ENCODE measurements at regions not wholly inside any gene's neighbourhood (a gene's known extent, or its start where the extent isn't known, plus 50 kb on each side); places are given as distances from the start of the nearest gene placed in this dataset.

DNA sequence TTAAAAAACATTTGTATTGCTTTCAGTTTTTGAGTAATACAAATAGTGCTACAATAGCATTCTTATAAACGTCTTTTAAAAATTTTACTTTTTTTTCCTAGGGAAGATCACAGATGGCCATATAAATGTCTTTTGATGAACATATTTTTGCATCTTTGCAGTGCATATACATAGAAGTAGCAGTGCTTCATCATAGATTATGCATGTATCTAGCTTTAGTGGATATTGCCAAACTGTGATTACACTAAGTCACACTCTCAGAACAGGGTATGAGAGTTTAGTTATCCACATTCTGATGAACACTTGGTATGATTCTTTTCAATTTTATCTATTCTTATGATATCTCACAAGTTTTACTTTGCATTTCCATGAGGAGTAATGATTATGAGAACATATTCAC lies 99.8 kb upstream of the ASCC3 start:
- DNase-seq (ENCODE audit: insufficient read length, low spot score) (no peak), FAIRE-seq (no peak)
- TF ChIP-seq PAX5 (IDR thresholded peaks at IDR 0.05; ENCODE audit: insufficient read depth, low read length, severe bottlenecking) (no peak), SPI1 (IDR thresholded peaks at IDR 0.05; ENCODE audit: low read depth, low read length) (no peak), TAF1 (IDR thresholded peaks at IDR 0.05; ENCODE audit: low read depth, low read length) (no peak), POU2F2 (IDR thresholded peaks at IDR 0.05; ENCODE audit: low read depth, low read length) (no peak)

DNA sequence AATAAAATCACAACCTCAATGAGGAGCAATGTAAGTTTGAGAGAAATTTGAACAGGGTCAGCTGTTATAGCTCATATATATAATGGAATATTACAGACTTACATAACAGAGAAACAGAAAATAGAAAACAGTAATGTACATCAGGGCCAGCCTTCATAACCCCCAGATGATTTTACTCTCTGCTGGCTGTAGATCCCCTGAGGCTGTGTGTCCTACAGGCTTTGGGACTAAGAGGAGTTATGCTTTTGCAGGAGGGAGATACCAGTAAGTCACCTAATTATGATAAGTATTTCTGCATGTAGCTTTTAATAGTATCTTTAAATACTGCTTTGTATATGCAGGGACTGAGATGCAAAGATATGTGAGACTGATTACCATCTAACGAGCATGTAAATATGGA lies 105.8 kb upstream of the ASCC3 start:
- TF ChIP-seq PAX5 (IDR thresholded peaks at IDR 0.05; ENCODE audit: insufficient read depth, low read length, severe bottlenecking) (no peak), POLR2A (IDR thresholded peaks at IDR 0.05; ENCODE audit: low read depth, low read length) (no peak), POLR2AphosphoS5 (IDR thresholded peaks at IDR 0.05; ENCODE audit: low read depth, low read length) (no peak), POU2F2 (IDR thresholded peaks at IDR 0.05; ENCODE audit: low read depth, low read length) (no peak), TAF1 (IDR thresholded peaks at IDR 0.05; ENCODE audit: low read depth, low read length) (no peak), SPI1 (IDR thresholded peaks at IDR 0.05; ENCODE audit: low read depth, low read length) (no peak)
- FAIRE-seq = no peak
- no peak for DNase-seq (ENCODE audit: insufficient read length, low spot score)

DNA sequence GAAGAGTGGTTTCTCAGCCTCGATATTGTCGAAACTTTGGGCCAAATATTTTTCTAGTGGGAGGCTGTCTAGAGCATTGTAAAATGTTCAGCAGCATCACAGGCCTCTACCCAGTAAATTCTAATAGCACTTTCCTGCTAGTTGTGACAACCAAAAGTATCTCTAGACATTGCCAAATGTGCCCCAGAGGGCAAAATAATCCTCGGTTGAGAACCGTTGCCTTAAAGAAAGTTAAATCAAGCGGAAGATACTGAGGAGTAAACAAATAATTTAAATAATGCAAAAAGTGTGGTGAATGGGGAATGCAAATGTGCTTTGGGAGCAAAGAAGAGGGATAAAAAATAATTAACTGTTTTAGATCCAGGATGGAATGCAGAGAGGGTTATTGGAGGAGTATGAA lies 106.4 kb upstream of the ASCC3 start:
- no peak for DNase-seq (ENCODE audit: insufficient read length, low spot score)
- no peak for FAIRE-seq
- TF ChIP-seq POLR2AphosphoS5 (IDR thresholded peaks at IDR 0.05; ENCODE audit: low read depth, low read length) (no peak), PAX5 (IDR thresholded peaks at IDR 0.05; ENCODE audit: insufficient read depth, low read length, severe bottlenecking) (no peak), TAF1 (IDR thresholded peaks at IDR 0.05; ENCODE audit: low read depth, low read length) (no peak), POU2F2 (IDR thresholded peaks at IDR 0.05; ENCODE audit: low read depth, low read length) (no peak), SPI1 (IDR thresholded peaks at IDR 0.05; ENCODE audit: low read depth, low read length) (no peak), POLR2A (IDR thresholded peaks at IDR 0.05; ENCODE audit: low read depth, low read length) (no peak)

DNA sequence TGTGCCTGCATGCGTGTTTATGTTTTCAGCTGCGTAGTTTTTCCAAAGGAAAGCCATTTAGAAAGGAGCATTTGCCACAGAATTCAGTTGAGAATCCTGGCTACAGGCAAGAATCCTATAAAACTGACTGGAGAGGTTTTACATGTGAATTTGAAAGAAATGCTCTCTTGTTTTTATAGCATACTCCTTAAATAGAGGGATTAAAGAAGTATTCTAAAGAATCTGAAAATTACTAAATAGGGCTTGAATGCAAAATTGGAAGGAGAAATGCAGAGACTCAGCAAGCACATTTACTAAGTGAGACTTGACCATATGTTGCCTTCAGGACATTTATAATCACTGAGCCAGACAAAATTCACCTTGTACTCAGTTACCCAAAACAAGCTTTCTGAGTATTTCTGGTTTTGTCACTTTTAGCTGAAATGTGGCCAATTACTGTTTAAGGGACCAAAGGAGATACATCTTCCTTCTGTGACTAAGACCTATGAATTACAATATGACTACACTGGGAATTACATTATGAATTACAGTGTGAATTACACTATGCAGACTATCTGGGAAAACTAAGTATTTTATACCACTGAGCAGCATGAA lies 107.4 kb upstream of the ASCC3 start:
- no peak for DNase-seq (ENCODE audit: insufficient read length, low spot score)
- TF ChIP-seq POLR2AphosphoS5 (IDR thresholded peaks at IDR 0.05; ENCODE audit: low read depth, low read length) (no peak), POU2F2 (IDR thresholded peaks at IDR 0.05; ENCODE audit: low read depth, low read length) (no peak), POLR2A (IDR thresholded peaks at IDR 0.05; ENCODE audit: low read depth, low read length) (no peak), TAF1 (IDR thresholded peaks at IDR 0.05; ENCODE audit: low read depth, low read length) (no peak), SPI1 (IDR thresholded peaks at IDR 0.05; ENCODE audit: low read depth, low read length) (no peak), PAX5 (IDR thresholded peaks at IDR 0.05; ENCODE audit: insufficient read depth, low read length, severe bottlenecking) (no peak)
- no peak for FAIRE-seq

DNA sequence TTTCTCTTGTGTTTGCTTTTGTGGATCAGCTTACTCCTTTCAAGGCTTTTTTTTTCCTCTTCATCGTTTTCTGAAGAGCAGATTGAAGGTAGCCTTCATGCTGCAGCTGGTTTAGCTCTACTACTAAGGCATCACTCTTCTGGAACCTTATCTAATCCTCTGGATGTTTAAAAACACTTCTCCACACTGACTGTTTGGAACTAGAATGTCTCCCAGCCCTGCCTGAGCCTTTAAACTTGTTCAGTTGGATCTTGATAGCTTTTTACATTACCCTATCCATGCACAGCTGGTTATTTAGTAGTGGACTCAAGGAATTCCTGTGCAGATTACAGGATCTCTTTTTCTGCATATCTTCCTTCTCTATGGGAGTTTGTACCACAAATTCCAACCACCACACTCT lies 108.9 kb upstream of the ASCC3 start:
- no peak for FAIRE-seq

DNA sequence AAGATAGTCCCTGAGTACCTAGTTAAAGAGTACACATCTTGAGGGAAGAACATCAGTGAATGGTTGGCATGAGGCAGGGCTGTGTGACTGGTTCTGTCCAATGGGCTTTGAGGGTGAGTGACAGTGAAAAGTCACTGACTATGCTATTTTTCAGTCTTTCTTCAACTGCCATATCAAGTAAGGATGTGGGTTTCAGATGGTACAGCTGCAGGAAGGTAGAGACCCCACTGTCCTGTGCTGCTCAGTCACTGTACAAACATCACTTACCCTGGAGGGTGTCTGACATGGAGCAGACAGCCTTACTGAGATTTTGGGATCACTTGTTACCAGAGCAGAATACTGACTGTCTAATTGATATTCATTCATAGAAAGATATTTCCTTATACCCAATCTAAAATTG lies 115.3 kb upstream of the ASCC3 start:
- TF ChIP-seq PAX5 (IDR thresholded peaks at IDR 0.05; ENCODE audit: insufficient read depth, low read length, severe bottlenecking) = no peak
- no peak for TF ChIP-seq POLR2AphosphoS5 (IDR thresholded peaks at IDR 0.05; ENCODE audit: low read depth, low read length)
- no peak for TF ChIP-seq SPI1 (IDR thresholded peaks at IDR 0.05; ENCODE audit: low read depth, low read length)
- no peak for TF ChIP-seq POLR2A (IDR thresholded peaks at IDR 0.05; ENCODE audit: low read depth, low read length)
- TF ChIP-seq POU2F2 (IDR thresholded peaks at IDR 0.05; ENCODE audit: low read depth, low read length) = no peak
- no peak for TF ChIP-seq TAF1 (IDR thresholded peaks at IDR 0.05; ENCODE audit: low read depth, low read length)
- FAIRE-seq (no peak), DNase-seq (ENCODE audit: insufficient read length, low spot score) (no peak)

More for the DNA sequence above, 108.9 kb upstream of the ASCC3 start:
- DNase-seq (ENCODE audit: insufficient read length, low spot score) = no peak
- no peak for TF ChIP-seq TAF1 (IDR thresholded peaks at IDR 0.05; ENCODE audit: low read depth, low read length)
- TF ChIP-seq POLR2AphosphoS5 (IDR thresholded peaks at IDR 0.05; ENCODE audit: low read depth, low read length) = no peak
- no peak for TF ChIP-seq POLR2A (IDR thresholded peaks at IDR 0.05; ENCODE audit: low read depth, low read length)
- TF ChIP-seq SPI1 (IDR thresholded peaks at IDR 0.05; ENCODE audit: low read depth, low read length) = no peak

DNA sequence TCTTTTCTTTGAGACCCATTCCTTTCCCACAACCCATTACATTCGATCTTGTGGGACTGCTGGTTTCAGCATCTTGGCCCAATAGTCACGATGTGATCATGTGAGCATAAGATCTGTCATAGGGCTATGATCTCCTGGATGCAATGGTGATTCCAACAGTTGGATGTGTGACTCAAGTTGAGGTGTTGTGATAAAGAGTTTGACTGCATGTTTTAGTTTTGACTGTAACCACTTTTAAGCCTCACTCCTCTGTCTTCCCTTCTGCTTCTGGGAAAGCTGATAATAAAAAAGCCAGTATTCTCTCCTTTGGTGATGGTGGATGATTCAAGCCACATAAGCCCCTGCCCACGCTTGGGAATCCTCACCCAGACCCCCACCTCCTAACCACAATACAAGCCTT lies 117.0 kb upstream of the ASCC3 start:
- FAIRE-seq (no peak), DNase-seq (ENCODE audit: insufficient read length, low spot score) (no peak)
- TF ChIP-seq POLR2AphosphoS5 (IDR thresholded peaks at IDR 0.05; ENCODE audit: low read depth, low read length) = no peak
- no peak for TF ChIP-seq POU2F2 (IDR thresholded peaks at IDR 0.05; ENCODE audit: low read depth, low read length)
- no peak for TF ChIP-seq TAF1 (IDR thresholded peaks at IDR 0.05; ENCODE audit: low read depth, low read length)
- no peak for TF ChIP-seq PAX5 (IDR thresholded peaks at IDR 0.05; ENCODE audit: insufficient read depth, low read length, severe bottlenecking)
- TF ChIP-seq POLR2A (IDR thresholded peaks at IDR 0.05; ENCODE audit: low read depth, low read length) = no peak
- TF ChIP-seq SPI1 (IDR thresholded peaks at IDR 0.05; ENCODE audit: low read depth, low read length) = no peak

DNA sequence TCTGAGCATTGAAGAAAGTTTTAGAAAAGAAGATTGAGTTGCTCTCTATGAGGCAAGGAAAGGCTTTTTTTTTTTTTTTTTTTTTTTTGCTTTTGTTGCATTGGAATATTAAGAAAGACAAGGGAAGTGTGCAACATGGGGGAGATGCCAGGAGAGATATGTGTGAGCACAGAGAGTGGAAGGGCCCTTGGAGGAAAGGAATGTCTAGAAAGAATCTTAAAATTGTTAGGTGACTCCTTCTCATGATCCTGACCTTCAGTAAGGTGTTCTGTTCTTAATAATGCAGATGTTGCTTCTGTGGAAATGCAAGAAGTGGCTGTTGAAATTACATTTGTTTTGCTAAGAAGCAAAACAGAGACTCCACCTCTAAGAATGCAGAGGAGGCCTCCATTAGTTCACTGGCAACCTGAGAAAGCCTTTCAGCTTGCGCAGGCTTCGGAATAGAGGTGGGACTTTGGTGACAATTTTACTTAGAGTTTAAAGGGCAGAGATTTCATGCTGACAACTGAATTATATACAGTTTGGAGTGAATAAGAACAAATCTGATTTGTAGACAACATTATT lies 118.0 kb upstream of the ASCC3 start:
- TF ChIP-seq POLR2AphosphoS5 (IDR thresholded peaks at IDR 0.05; ENCODE audit: low read depth, low read length) (no peak), SPI1 (IDR thresholded peaks at IDR 0.05; ENCODE audit: low read depth, low read length) (no peak), TAF1 (IDR thresholded peaks at IDR 0.05; ENCODE audit: low read depth, low read length) (no peak), PAX5 (IDR thresholded peaks at IDR 0.05; ENCODE audit: insufficient read depth, low read length, severe bottlenecking) (no peak), POLR2A (IDR thresholded peaks at IDR 0.05; ENCODE audit: low read depth, low read length) (no peak), POU2F2 (IDR thresholded peaks at IDR 0.05; ENCODE audit: low read depth, low read length) (no peak)
- DNase-seq (ENCODE audit: insufficient read length, low spot score) = no peak
- FAIRE-seq = no peak

DNA sequence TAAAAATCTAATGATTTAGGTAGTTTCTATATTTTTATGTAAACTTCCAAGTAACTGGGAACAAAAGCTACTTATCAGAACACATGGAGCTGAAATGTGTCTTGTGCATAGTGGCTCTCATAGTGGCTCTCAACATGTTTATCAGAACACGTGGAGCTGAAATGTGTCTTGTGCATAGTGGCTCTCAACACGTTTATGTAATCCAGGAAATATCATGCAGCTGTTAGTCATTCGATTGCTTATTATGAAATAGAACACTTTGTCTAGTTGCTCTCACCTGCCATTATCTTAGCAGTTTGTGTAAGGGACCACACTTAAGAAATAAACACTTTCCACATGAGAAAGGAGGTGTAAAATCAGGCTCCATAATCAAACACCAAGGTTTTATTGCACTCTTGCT lies 119.2 kb upstream of the ASCC3 start:
- FAIRE-seq = no peak
- TF ChIP-seq TAF1 (IDR thresholded peaks at IDR 0.05; ENCODE audit: low read depth, low read length) = no peak
- TF ChIP-seq POLR2AphosphoS5 (IDR thresholded peaks at IDR 0.05; ENCODE audit: low read depth, low read length) = no peak
- no peak for TF ChIP-seq SPI1 (IDR thresholded peaks at IDR 0.05; ENCODE audit: low read depth, low read length)
- no peak for TF ChIP-seq PAX5 (IDR thresholded peaks at IDR 0.05; ENCODE audit: insufficient read depth, low read length, severe bottlenecking)
- no peak for TF ChIP-seq POLR2A (IDR thresholded peaks at IDR 0.05; ENCODE audit: low read depth, low read length)
- no peak for TF ChIP-seq POU2F2 (IDR thresholded peaks at IDR 0.05; ENCODE audit: low read depth, low read length)
- no peak for DNase-seq (ENCODE audit: insufficient read length, low spot score)

DNA sequence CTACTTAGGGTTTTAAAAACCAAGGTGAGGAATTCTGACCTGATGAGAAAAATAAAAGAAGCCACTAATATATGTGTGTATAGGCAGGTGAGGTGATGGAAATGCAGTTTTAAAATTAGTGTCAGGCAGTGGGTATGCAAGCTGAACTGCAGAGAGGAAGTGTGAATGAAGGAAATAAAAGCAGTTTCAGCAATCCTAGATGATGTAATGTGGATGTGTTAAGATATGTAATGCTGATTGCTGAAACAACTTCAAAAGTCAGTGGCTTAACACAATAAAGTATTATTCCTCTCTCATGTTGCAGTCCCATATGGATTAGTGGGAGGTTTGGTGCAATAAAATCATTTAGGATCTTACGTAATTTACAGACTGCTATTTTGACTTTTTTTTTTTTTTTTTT lies 119.9 kb upstream of the ASCC3 start:
- DNase-seq (ENCODE audit: insufficient read length, low spot score) (no peak), FAIRE-seq (no peak)
- TF ChIP-seq POU2F2 (IDR thresholded peaks at IDR 0.05; ENCODE audit: low read depth, low read length) (no peak), SPI1 (IDR thresholded peaks at IDR 0.05; ENCODE audit: low read depth, low read length) (peak; percentile 56)
